ENCODE measurements at regions not wholly inside any gene's neighbourhood (a gene's known extent, or its start where the extent isn't known, plus 50 kb on each side); places are given as distances from the start of the nearest gene placed in this dataset.

GRCh38 chr3:111352585-111352984 is 189.4 kb upstream of the CD96 start:
- peaks cover 0 to 2% (median 0%) of the 10 kb centered on the region in 4 donors for H3K9me3 ChIP-seq (ENCODE audit: control insufficient read depth in 4 of 4, low read length in 3 of 4)
- no peak overlapping the region for H3K27ac ChIP-seq (ENCODE audit: low read depth in 1 of 2, low read length in 2 of 2)
- TF ChIP-seq CTCF (IDR thresholded peaks at IDR 0.05; ENCODE audit: low read depth, low read length, missing input control) (no peak), MAX (IDR thresholded peaks at IDR 0.05) (no peak), NR2F2 (IDR thresholded peaks at IDR 0.05) (no peak), ATF3 (IDR thresholded peaks at IDR 0.05) (no peak), GABPA (IDR thresholded peaks at IDR 0.05 in 1 of 2, conservative IDR thresholded peaks at IDR 0.05 in 1 of 2) (no peak), FOXA2 (IDR thresholded peaks at IDR 0.05) (no peak), HNF4A (conservative IDR thresholded peaks at IDR 0.05) (no peak), RAD21 (IDR thresholded peaks at IDR 0.05) (no peak), RXRA (IDR thresholded peaks at IDR 0.05) (no peak), TAF1 (conservative IDR thresholded peaks at IDR 0.05) (no peak), SP1 (IDR thresholded peaks at IDR 0.05) (no peak), YY1 (IDR thresholded peaks at IDR 0.05) (no peak)
- no peaks in the 10 kb centered on the region for H3K27me3 ChIP-seq (ENCODE audit: control insufficient read depth in 4 of 4, insufficient read depth in 4 of 4, low read length in 3 of 4)
- no peak overlapping the region for H3K4me3 ChIP-seq (ENCODE audit: low read depth in 1 of 3, low read length in 3 of 3)
- H3K36me3 ChIP-seq (ENCODE audit: control insufficient read depth in 4 of 4, insufficient read depth in 3 of 4, low read depth in 1 of 4, low read length in 3 of 4), result no peaks in the 10 kb centered on the region
- 89% methylated on average over 2 of the region's 2 CpGs for WGBS
- H3K9ac ChIP-seq (ENCODE audit: low read depth in 1 of 2, low read length in 2 of 2), result no peak overlapping the region
- H3K4me1 ChIP-seq (ENCODE audit: control insufficient read depth in 4 of 4, insufficient read depth in 4 of 4, low read length in 3 of 4), result no peaks in the 10 kb centered on the region
- no peak for DNase-seq (ENCODE audit: low spot score)

GRCh38 chr3:111359261-111360030 is 182.6 kb upstream of the CD96 start:
- H3K4me1 ChIP-seq (ENCODE audit: control insufficient read depth in 4 of 4, insufficient read depth in 4 of 4, low read length in 3 of 4), result no peaks in the 10 kb centered on the region
- no peak overlapping the region for H3K4me3 ChIP-seq (ENCODE audit: low read depth in 1 of 3, low read length in 3 of 3)
- no peaks in the 10 kb centered on the region for H3K27me3 ChIP-seq (ENCODE audit: control insufficient read depth in 4 of 4, insufficient read depth in 4 of 4, low read length in 3 of 4)
- no peak for DNase-seq (ENCODE audit: low spot score)
- peaks cover 0 to 2% (median 0%) of the 10 kb centered on the region in 4 donors for H3K9me3 ChIP-seq (ENCODE audit: control insufficient read depth in 4 of 4, low read length in 3 of 4)
- H3K36me3 ChIP-seq (ENCODE audit: control insufficient read depth in 4 of 4, insufficient read depth in 3 of 4, low read depth in 1 of 4, low read length in 3 of 4), result no peaks in the 10 kb centered on the region
- TF ChIP-seq ZBTB33 (IDR thresholded peaks at IDR 0.05) (no peak), MAX (IDR thresholded peaks at IDR 0.05) (no peak), CTCF (IDR thresholded peaks at IDR 0.05; ENCODE audit: low read depth, low read length, missing input control) (no peak), EGR1 (IDR thresholded peaks at IDR 0.05; ENCODE audit: low read depth in 2 of 2) (no peak), HNF4G (IDR thresholded peaks at IDR 0.05) (no peak), RXRA (IDR thresholded peaks at IDR 0.05) (peak in 1 of 2 donors; percentile 21), JUND (IDR thresholded peaks at IDR 0.05) (no peak), GABPA (IDR thresholded peaks at IDR 0.05 in 1 of 2, conservative IDR thresholded peaks at IDR 0.05 in 1 of 2) (no peak), YY1 (IDR thresholded peaks at IDR 0.05) (no peak), HNF4A (conservative IDR thresholded peaks at IDR 0.05) (peak; percentile 62), FOXA2 (IDR thresholded peaks at IDR 0.05) (no peak)
- no peak overlapping the region for H3K27ac ChIP-seq (ENCODE audit: low read depth in 1 of 2, low read length in 2 of 2)
- no peak overlapping the region for H3K9ac ChIP-seq (ENCODE audit: low read depth in 1 of 2, low read length in 2 of 2)
- WGBS, result 66% methylated on average over 4 of the region's 4 CpGs
